ENCODE measurements at regions not wholly inside any gene's neighbourhood (a gene's known extent, or its start where the extent isn't known, plus 50 kb on each side); places are given as distances from the start of the nearest gene placed in this dataset.
"Not testable (repeated sequence)": the region's sequence is repeated elsewhere in the genome, so short reads cannot be mapped to it uniquely, and the experiment has no call there.

DNA sequence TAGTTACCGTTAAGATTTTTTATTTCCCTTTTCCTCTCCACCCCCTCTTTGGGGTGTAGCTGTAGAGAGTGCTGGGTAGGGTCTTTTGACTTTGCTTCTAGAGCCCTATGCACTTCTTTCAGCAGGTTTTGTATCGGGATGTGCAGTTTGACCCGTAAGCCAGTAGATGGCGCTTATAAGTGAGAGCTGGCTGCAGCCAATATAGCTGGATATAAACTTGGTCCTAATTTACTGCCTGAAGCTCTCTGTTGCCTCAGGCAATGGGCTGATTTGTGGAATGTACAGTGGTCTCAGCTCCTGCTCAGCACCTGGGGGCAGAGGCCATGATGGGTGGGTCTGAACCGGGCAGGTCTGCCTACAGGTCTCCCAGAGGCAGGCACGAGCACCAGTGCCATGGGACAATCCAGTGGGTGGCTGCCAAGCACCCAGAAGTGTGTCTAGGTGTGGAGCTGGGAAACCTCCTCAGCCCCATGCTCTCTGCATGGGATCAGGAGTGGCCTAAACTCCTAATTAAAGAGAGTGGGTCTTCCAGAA, 146.5 kb downstream of the SPANXN1 start:
- Mint-ChIP-seq H3K36me3 (no peaks in the 10 kb centered on the region), H3K27me3 (peaks cover 0 to 4% of the 10 kb centered on the region in 2 donors), H3K4me1 (no peaks in the 10 kb centered on the region), H3K27ac (no peak overlapping the region), H3K4me3 (no peak overlapping the region), H3K9me3 (peaks cover 0 to 11% (median 3%) of the 10 kb centered on the region in 5 donors)
- CTCF ChIA-PET, result no interaction called here
- Histone ChIP-seq H3K27ac (ENCODE audit: low read depth, low read length) (no peak overlapping the region), H3K27me3 (ENCODE audit: insufficient read depth, low read length, poor library complexity, severe bottlenecking) (no peaks in the 10 kb centered on the region), H3K4me3 (ENCODE audit: low read length) (no peak overlapping the region), H3K36me3 (ENCODE audit: insufficient read depth, low read length) (no peaks in the 10 kb centered on the region), H3K4me1 (ENCODE audit: insufficient read depth, low read length) (no peaks in the 10 kb centered on the region), H3K9me3 (ENCODE audit: low read length) (no peaks in the 10 kb centered on the region)
- POLR2A ChIA-PET, result no interaction called here
- no peak for DNase-seq

GRCh38 chrX:145394344-145394743, 147.0 kb downstream of the SPANXN1 start:
- CTCF ChIA-PET, result no interaction called here

DNA sequence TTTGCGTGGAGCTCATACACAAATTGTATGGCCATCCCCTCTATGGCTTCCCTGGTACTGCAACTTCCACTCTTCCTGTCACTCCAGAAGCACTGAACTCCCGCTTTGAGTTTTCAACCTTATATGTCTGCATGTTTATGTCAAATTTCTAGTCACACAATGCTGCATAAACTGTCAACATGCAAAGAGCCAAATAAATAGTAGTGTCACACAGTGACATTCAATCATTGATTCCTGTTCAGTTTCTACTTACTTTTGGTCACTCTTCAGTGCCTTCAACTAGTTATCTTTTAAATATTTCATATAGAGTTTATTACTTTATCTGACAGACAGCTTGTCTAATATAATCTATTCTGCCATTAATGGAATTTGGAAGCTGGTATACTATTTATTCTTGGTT, 149.3 kb downstream of the SPANXN1 start:
- no peak for DNase-seq
- Histone ChIP-seq H3K27me3 (ENCODE audit: insufficient read depth, low read length, poor library complexity, severe bottlenecking) (no peaks in the 10 kb centered on the region), H3K4me3 (ENCODE audit: low read length) (no peak overlapping the region), H3K27ac (ENCODE audit: low read depth, low read length) (no peak overlapping the region), H3K36me3 (ENCODE audit: insufficient read depth, low read length) (no peaks in the 10 kb centered on the region), H3K4me1 (ENCODE audit: insufficient read depth, low read length) (no peaks in the 10 kb centered on the region), H3K9me3 (ENCODE audit: low read length) (no peaks in the 10 kb centered on the region)
- H3K4me3 Mint-ChIP-seq, result no peak overlapping the region
- H3K9me3 Mint-ChIP-seq, result peaks cover 0 to 6% (median 3%) of the 10 kb centered on the region in 5 donors
- no peaks in the 10 kb centered on the region for H3K36me3 Mint-ChIP-seq
- CTCF ChIA-PET, result no interaction called here
- peaks cover 0 to 4% of the 10 kb centered on the region in 2 donors for H3K27me3 Mint-ChIP-seq
- no peak overlapping the region for H3K27ac Mint-ChIP-seq
- POLR2A ChIA-PET, result no interaction called here
- H3K4me1 Mint-ChIP-seq, result no peaks in the 10 kb centered on the region

More at GRCh38 chrX:145394344-145394743, 147.0 kb downstream of the SPANXN1 start:
- Histone ChIP-seq H3K27me3 (ENCODE audit: insufficient read depth, low read length, poor library complexity, severe bottlenecking) (no peaks in the 10 kb centered on the region), H3K9me3 (ENCODE audit: low read length) (no peaks in the 10 kb centered on the region), H3K27ac (ENCODE audit: low read depth, low read length) (no peak overlapping the region), H3K36me3 (ENCODE audit: insufficient read depth, low read length) (no peaks in the 10 kb centered on the region), H3K4me1 (ENCODE audit: insufficient read depth, low read length) (no peaks in the 10 kb centered on the region), H3K4me3 (ENCODE audit: low read length) (no peak overlapping the region)
- no peaks in the 10 kb centered on the region for H3K4me1 Mint-ChIP-seq
- POLR2A ChIA-PET, result no interaction called here
- no peak for DNase-seq
- H3K36me3 Mint-ChIP-seq, result no peaks in the 10 kb centered on the region
- H3K4me3 Mint-ChIP-seq, result no peak overlapping the region
- H3K9me3 Mint-ChIP-seq, result peaks cover 0 to 11% (median 3%) of the 10 kb centered on the region in 5 donors
- H3K27ac Mint-ChIP-seq, result no peak overlapping the region
- H3K27me3 Mint-ChIP-seq, result peaks cover 0 to 4% of the 10 kb centered on the region in 2 donors

DNA sequence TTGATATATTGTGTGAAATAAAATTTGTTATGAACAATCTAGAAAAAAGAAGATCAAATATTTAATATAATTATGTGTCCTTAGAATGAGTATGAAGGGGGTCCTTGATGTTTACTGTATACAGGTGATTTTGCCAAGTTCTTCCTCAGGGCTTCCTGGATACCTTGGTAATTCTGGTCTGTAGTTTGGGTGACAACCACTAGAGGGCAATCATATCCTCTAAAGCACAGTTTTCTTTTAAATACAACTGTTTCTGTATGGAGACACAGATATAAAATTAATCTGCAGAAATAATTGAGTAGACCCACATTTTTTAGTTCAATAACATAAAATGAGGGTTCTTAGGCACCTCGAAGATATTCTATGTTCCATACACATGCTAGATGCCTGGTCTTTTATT, 157.7 kb downstream of the SPANXN1 start:
- no peaks in the 10 kb centered on the region for H3K27me3 ChIP-seq (ENCODE audit: insufficient read depth, low read length, poor library complexity, severe bottlenecking)
- DNase-seq, result no peak
- peaks cover 0 to 3% (median 0%) of the 10 kb centered on the region in 5 donors for H3K9me3 Mint-ChIP-seq
- no peaks in the 10 kb centered on the region for H3K27me3 Mint-ChIP-seq
- H3K4me3 ChIP-seq (ENCODE audit: low read length), result no peak overlapping the region
- no peaks in the 10 kb centered on the region for H3K9me3 ChIP-seq (ENCODE audit: low read length)
- POLR2A ChIA-PET, result no interaction called here
- H3K4me1 ChIP-seq (ENCODE audit: insufficient read depth, low read length), result no peaks in the 10 kb centered on the region
- no peak overlapping the region for H3K27ac Mint-ChIP-seq
- no peaks in the 10 kb centered on the region for H3K36me3 ChIP-seq (ENCODE audit: insufficient read depth, low read length)
- H3K4me3 Mint-ChIP-seq, result no peak overlapping the region
- H3K36me3 Mint-ChIP-seq, result no peaks in the 10 kb centered on the region
- CTCF ChIA-PET, result no interaction called here
- H3K27ac ChIP-seq (ENCODE audit: low read depth, low read length), result no peak overlapping the region
- H3K4me1 Mint-ChIP-seq, result no peaks in the 10 kb centered on the region

GRCh38 chrX:145410622-145411021, 163.3 kb downstream of the SPANXN1 start:
- no peaks in the 10 kb centered on the region for H3K36me3 Mint-ChIP-seq
- no peaks in the 10 kb centered on the region for H3K4me1 Mint-ChIP-seq
- ChIA-PET CTCF (no interaction called here), POLR2A (no interaction called here)
- peaks cover 0 to 3% (median 0%) of the 10 kb centered on the region in 5 donors for H3K9me3 Mint-ChIP-seq
- Histone ChIP-seq H3K9me3 (ENCODE audit: low read length) (no peaks in the 10 kb centered on the region), H3K36me3 (ENCODE audit: insufficient read depth, low read length) (no peaks in the 10 kb centered on the region), H3K4me3 (ENCODE audit: low read length) (no peak overlapping the region), H3K27ac (ENCODE audit: low read depth, low read length) (no peak overlapping the region), H3K4me1 (ENCODE audit: insufficient read depth, low read length) (no peaks in the 10 kb centered on the region), H3K27me3 (ENCODE audit: insufficient read depth, low read length, poor library complexity, severe bottlenecking) (no peaks in the 10 kb centered on the region)
- no peak overlapping the region for H3K4me3 Mint-ChIP-seq
- DNase-seq, result no peak
- H3K27ac Mint-ChIP-seq, result no peak overlapping the region
- no peaks in the 10 kb centered on the region for H3K27me3 Mint-ChIP-seq

GRCh38 chrX:145436211-145436610, 188.9 kb downstream of the SPANXN1 start:
- H3K27me3 ChIP-seq (ENCODE audit: insufficient read depth, low read length, poor library complexity, severe bottlenecking); H3K4me3 Mint-ChIP-seq; H3K27me3 Mint-ChIP-seq; DNase-seq; H3K9me3 ChIP-seq (ENCODE audit: low read length); H3K36me3 Mint-ChIP-seq; H3K9me3 Mint-ChIP-seq; CTCF ChIA-PET; H3K4me3 ChIP-seq (ENCODE audit: low read length); H3K27ac Mint-ChIP-seq; H3K27ac ChIP-seq (ENCODE audit: low read depth, low read length); H3K36me3 ChIP-seq (ENCODE audit: insufficient read depth, low read length); H3K4me1 Mint-ChIP-seq; POLR2A ChIA-PET; H3K4me1 ChIP-seq (ENCODE audit: insufficient read depth, low read length): not testable (repeated sequence)

GRCh38 chrX:145464650-145465049, 217.3 kb downstream of the SPANXN1 start:
- Mint-ChIP-seq H3K9me3 (peaks cover 0 to 5% (median 0%) of the 10 kb centered on the region in 5 donors), H3K36me3 (no peaks in the 10 kb centered on the region), H3K27me3 (peaks cover 0 to 3% of the 10 kb centered on the region in 2 donors), H3K27ac (no peak overlapping the region), H3K4me1 (no peaks in the 10 kb centered on the region), H3K4me3 (no peak overlapping the region)
- CTCF ChIA-PET, result no interaction called here
- no peak overlapping the region for H3K27ac ChIP-seq (ENCODE audit: low read depth, low read length)
- no peaks in the 10 kb centered on the region for H3K9me3 ChIP-seq (ENCODE audit: low read length)
- no peaks in the 10 kb centered on the region for H3K4me1 ChIP-seq (ENCODE audit: insufficient read depth, low read length)
- no peak overlapping the region for H3K4me3 ChIP-seq (ENCODE audit: low read length)
- H3K27me3 ChIP-seq (ENCODE audit: insufficient read depth, low read length, poor library complexity, severe bottlenecking), result no peaks in the 10 kb centered on the region
- H3K36me3 ChIP-seq (ENCODE audit: insufficient read depth, low read length), result no peaks in the 10 kb centered on the region
- no peak for DNase-seq
- POLR2A ChIA-PET, result no interaction called here

DNA sequence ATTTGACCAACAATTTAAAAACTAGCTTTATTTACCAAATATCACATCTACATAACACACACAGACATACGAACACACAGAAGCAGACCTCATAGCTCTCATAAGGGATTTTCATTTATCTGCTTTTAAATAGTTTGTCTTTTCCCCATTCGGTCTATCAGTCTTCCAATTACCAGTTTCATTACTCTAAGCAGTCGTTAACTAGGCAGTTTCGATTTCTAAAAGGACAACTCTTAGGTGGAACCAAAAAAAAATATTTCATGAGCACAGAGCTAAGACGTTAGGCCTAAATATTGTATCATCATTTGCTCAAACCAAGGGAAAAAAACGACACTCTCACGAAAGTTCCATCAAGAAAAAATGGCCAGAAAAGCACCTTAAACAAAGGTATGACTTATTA, 228.4 kb downstream of the SPANXN1 start:
- H3K4me1 ChIP-seq (ENCODE audit: insufficient read depth, low read length), result no peaks in the 10 kb centered on the region
- Mint-ChIP-seq H3K4me1 (no peaks in the 10 kb centered on the region), H3K9me3 (peaks cover 0 to 5% (median 0%) of the 10 kb centered on the region in 5 donors), H3K4me3 (no peak overlapping the region), H3K27me3 (no peaks in the 10 kb centered on the region), H3K27ac (no peak overlapping the region), H3K36me3 (no peaks in the 10 kb centered on the region)
- H3K36me3 ChIP-seq (ENCODE audit: insufficient read depth, low read length), result no peaks in the 10 kb centered on the region
- POLR2A ChIA-PET, result no interaction called here
- H3K9me3 ChIP-seq (ENCODE audit: low read length), result no peaks in the 10 kb centered on the region
- no peaks in the 10 kb centered on the region for H3K27me3 ChIP-seq (ENCODE audit: insufficient read depth, low read length, poor library complexity, severe bottlenecking)
- no peak for DNase-seq
- H3K4me3 ChIP-seq (ENCODE audit: low read length), result no peak overlapping the region
- CTCF ChIA-PET, result no interaction called here
- H3K27ac ChIP-seq (ENCODE audit: low read depth, low read length), result no peak overlapping the region

DNA sequence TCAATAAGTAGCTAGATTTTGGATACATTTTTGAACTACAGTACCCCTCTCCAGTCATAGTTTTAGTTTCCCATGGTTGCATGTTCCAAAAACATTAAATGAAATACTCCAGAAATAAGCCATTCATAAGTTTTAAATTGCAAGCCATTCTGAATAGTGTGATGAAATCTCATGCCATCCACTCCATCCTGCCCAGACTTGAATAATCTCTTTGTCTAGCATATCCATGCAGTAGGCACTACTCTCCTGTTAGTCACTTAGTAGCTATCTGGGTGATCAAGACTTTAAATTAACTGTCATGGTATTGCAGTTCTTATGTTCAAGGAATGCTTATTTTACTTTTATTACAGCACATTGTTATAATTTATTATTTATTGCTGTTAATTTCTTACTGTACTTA, 237.4 kb downstream of the SPANXN1 start:
- ChIA-PET CTCF (no interaction called here), POLR2A (no interaction called here)
- Mint-ChIP-seq H3K4me1 (no peaks in the 10 kb centered on the region), H3K36me3 (no peaks in the 10 kb centered on the region), H3K27ac (no peak overlapping the region), H3K27me3 (peaks cover 0 to 2% of the 10 kb centered on the region in 2 donors), H3K4me3 (no peak overlapping the region), H3K9me3 (peaks cover 0 to 4% (median 2%) of the 10 kb centered on the region in 5 donors)
- Histone ChIP-seq H3K27ac (ENCODE audit: low read depth, low read length) (no peak overlapping the region), H3K4me3 (ENCODE audit: low read length) (no peak overlapping the region), H3K4me1 (ENCODE audit: insufficient read depth, low read length) (no peaks in the 10 kb centered on the region), H3K27me3 (ENCODE audit: insufficient read depth, low read length, poor library complexity, severe bottlenecking) (no peaks in the 10 kb centered on the region), H3K36me3 (ENCODE audit: insufficient read depth, low read length) (no peaks in the 10 kb centered on the region), H3K9me3 (ENCODE audit: low read length) (no peaks in the 10 kb centered on the region)
- DNase-seq, result no peak
